MG63 (cell line): ENCODE measurements at regions not wholly inside any gene's neighbourhood (a gene's known extent, or its start where the extent isn't known, plus 50 kb on each side); places are given as distances from the start of the nearest gene placed in this dataset.

Source experiments
- DNase-seq: peaks from one replicate; pipeline ENCODE4 v3.0.0-alpha.2; 2020
- H3K27me3 ChIP-seq: fragments of 250-450 bp; sonication (Bioruptor Pico); 2 replicates; pipeline ENCODE4 v1.5.1; 2020; ENCODE audit warnings: mild to moderate bottlenecking, moderate library complexity
- H3K36me3 ChIP-seq: fragments of 250-450 bp; sonication (Bioruptor Pico); 2 replicates; pipeline ENCODE4 v1.5.1; 2020; ENCODE audit warnings: mild to moderate bottlenecking, moderate library complexity
- H3K4me3 ChIP-seq: fragments of 250-450 bp; sonication (Bioruptor Pico); 2 replicates; pipeline ENCODE4 v1.5.1; 2020; ENCODE audit warnings: mild to moderate bottlenecking, moderate library complexity
- H3K9me3 ChIP-seq: fragments of 250-450 bp; sonication (Bioruptor Pico); 2 replicates; pipeline ENCODE4 v1.5.1; 2020; ENCODE audit warnings: mild to moderate bottlenecking, moderate library complexity

DNA sequence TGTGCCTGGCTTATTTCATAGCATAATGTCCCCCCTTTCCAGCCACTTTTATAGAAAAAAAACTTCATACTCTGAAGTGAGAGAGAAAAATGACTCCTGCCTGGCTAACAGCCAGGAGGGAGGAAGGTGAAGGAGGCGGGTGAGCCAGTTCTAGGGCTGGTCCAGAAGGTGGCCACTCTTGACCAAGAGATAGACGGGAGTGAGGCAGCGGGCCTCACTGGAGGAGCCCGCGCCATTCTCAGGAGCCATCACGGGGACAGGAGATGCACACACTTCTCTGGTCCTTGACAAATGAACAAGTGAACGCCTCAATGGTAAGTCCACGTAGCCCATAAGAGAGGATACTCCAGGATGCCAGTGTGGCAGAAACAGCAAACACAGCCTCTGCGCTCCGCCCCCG, 231.4 kb downstream of the UQCRFS1 start:
- no peak overlapping the region for H3K4me3 ChIP-seq
- no peaks in the 10 kb centered on the region for H3K27me3 ChIP-seq
- no peak for DNase-seq
- H3K9me3 ChIP-seq = no peaks in the 10 kb centered on the region
- H3K36me3 ChIP-seq = no peaks in the 10 kb centered on the region

DNA sequence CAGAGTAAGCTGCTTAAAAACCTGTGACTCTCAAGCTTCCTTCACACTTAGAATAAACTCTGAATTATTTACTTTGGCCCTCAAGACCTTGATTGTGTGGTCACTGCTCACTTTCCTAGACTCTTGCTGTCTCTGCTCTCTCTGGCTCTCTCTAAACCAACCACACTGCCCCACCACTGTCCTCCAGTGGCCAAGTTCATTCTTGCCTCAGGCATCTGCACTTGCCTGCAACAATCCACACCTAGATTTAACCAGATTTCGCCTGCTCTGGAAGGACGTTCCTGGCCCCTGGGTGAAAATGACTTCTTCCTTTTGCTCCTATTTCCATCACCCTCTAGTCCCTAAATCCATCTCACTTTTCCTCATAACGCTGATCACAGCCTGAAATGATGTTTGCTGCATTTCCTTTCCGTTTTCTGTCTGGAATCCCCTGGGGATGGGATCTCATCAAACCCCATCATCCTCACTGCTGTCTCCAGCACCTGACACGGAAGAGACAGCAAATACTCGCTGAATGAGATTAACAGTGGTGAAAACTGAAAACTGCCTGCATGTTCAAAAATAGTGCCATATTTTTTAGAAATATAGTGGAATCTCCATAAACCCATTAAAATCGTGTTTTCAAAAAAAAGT, 232.6 kb downstream of the UQCRFS1 start:
- Histone ChIP-seq H3K4me3 (no peak overlapping the region), H3K9me3 (no peaks in the 10 kb centered on the region), H3K27me3 (no peaks in the 10 kb centered on the region), H3K36me3 (no peaks in the 10 kb centered on the region)
- DNase-seq = peak; percentile 49

DNA sequence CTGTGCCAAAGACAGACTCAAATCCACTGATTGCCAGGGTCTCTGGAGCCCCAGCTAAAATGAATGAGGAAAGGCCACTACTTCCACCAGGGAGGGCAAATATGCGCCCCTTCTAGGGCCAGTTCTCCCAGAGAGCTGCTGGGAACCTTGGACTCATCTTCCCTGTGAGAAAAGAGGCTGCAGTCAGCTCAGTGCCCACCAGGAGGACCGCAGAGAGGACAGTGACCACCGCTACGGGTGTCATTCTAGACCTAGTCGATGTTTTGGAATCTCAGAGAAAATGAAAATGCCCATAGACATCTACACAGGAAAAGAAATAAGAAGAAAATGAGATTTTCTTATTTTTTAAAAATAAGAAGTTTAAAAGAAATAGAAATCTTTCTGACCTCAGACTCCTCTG, 235.1 kb downstream of the UQCRFS1 start:
- Histone ChIP-seq H3K4me3 (no peak overlapping the region), H3K36me3 (no peaks in the 10 kb centered on the region), H3K9me3 (no peaks in the 10 kb centered on the region), H3K27me3 (no peaks in the 10 kb centered on the region)
- DNase-seq = no peak

DNA sequence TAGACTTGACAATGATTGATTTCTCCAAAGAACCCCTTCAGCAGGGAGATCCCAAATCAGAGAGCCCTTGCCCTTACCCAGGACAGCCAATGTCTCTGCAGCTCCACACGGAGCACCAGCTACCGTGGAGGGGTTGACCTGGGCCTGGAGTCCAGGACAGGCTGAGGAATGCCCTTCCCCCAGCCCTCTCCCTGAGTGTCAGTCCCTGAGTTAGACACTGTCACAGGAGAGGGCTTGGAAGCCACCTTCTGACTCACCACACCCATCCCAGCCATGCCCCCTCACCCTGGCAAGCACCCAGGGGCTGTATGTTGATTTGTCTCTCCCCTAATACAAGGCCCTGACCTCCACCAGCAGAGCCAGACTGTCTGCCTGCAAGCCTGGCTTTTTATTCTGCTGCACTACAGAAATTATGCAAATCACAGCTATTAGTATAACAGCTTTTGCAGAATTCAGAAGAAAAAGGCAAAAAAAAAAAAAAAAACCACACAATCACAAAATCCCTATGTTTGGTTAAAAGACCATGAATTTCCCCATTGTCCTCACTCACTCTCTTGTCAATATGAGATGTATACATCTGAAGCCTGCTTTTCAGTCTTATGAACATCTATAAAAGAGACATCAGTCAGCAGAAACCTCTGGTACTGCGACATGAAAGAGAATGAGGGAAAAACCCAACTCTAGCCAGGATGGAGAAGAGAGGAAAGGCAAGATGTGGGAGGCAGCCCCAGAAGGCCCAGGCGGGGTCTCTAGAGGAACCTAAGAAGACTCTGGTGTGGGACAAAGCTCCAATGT, 240.7 kb downstream of the UQCRFS1 start:
- Histone ChIP-seq H3K36me3 (no peaks in the 10 kb centered on the region), H3K9me3 (no peaks in the 10 kb centered on the region), H3K27me3 (no peaks in the 10 kb centered on the region), H3K4me3 (no peak overlapping the region)
- no peak for DNase-seq

DNA sequence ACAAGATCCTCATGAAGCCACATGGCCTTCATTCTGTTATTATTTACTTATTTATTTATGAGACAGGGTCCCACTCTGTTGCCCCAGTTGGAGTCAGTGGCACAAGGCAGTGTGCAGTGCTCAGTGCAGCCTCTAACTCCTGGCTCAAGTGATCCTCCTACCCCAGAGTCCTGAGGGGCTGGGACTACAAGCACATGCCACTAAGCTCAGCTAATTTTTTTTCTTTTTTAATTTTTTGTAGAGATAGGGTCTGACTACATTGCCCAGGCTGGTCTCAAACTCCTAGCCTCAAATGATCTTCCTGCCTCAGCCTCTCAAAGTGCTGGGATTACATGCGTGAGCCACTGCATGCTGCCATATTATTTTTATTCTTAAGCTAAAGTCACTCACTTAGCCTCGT, 241.4 kb downstream of the UQCRFS1 start:
- Histone ChIP-seq H3K9me3 (no peaks in the 10 kb centered on the region), H3K27me3 (no peaks in the 10 kb centered on the region), H3K4me3 (no peak overlapping the region), H3K36me3 (no peaks in the 10 kb centered on the region)
- no peak for DNase-seq

DNA sequence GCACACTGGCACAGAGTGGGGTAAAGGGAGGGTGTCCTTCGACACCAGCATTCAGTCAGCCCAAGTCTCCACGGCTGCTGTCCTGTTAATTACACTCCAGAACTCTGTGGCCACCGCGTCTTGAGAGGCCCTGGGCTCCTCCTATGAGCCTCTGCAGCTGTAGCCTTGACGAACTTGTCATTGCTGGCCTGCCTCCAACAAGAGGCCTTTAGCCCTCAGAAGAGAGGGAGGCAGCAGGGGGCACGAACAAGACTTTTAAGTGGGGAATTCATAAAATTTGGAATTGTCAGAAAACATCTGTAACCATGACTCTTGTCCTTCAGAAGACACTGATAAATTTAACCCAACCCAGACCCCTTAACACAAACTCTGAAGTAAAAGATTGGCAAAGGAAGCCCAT, 241.9 kb downstream of the UQCRFS1 start:
- no peaks in the 10 kb centered on the region for H3K27me3 ChIP-seq
- no peaks in the 10 kb centered on the region for H3K9me3 ChIP-seq
- no peaks in the 10 kb centered on the region for H3K36me3 ChIP-seq
- DNase-seq = no peak
- H3K4me3 ChIP-seq = no peak overlapping the region

DNA sequence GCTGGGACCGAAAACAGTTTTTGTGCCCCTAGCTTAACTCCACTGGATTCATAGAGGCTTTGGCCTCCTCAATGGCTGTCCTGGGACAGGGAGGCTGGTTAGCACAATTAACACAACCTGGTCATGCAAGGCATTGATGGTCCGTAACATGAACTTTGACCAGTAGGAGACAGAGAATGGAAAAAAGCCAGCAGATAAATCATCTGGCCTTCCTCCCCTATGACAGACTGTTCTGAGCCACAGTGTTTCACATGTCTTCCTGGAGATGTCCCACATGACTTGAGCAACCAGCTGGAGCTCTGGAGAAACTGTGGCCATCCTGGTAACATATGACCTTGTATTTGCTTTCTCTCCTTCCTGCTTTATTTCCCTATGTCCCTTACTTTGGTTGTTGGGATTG, 244.2 kb downstream of the UQCRFS1 start:
- DNase-seq = no peak
- Histone ChIP-seq H3K27me3 (no peaks in the 10 kb centered on the region), H3K9me3 (no peaks in the 10 kb centered on the region), H3K4me3 (no peak overlapping the region), H3K36me3 (no peaks in the 10 kb centered on the region)

DNA sequence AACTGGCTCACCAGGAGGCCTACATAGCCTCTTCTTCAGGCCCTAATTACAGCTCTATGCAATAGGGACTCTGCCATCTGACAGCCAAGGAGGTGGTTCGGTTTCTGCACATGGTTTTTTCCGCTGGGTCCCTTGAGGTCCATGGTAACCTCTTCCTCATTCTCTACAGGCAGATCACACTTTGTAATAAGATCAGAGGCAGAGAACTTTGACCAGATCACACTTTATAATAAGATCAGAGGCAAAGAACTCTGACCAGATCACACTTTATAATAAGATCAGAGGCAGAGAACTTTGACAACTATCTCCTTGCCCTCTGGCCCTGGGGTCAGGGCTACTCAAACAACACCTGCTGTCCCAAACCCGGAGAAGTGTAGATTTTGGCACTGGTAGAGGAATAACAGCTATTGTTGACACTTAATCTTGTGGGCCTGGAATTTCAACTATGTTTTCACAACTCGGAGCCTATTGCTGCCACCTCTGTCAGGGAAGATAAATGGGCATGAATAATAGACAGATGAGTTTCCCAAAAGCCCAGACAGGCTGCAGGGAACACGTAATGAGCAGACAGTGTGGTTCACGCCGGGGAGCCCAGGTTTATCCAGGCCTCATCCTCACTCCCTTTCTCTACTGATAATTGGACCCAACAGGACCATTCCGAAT, 246.1 kb downstream of the UQCRFS1 start:
- Histone ChIP-seq H3K36me3 (no peaks in the 10 kb centered on the region), H3K9me3 (no peaks in the 10 kb centered on the region), H3K4me3 (no peak overlapping the region), H3K27me3 (no peaks in the 10 kb centered on the region)
- no peak for DNase-seq

DNA sequence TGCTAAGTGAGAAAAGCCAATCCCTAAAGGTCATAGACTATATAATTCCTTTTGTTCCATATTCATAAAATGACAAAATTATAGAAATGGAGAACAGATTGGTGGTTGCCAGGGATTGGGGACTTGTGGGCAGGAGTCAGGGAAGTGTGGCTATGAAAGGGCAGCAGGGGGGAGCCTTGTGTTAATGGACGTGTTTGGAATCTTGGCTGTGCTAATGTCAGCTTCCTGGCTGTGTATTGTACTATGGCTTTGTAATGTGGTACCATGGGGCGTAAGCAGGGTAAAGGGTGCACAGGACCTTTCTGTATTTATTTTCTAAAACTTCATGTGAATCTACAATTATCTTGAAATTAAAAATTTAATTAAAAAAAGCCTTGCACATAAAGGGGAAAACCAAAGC, 248.5 kb downstream of the UQCRFS1 start:
- Histone ChIP-seq H3K4me3 (no peak overlapping the region), H3K27me3 (no peaks in the 10 kb centered on the region), H3K9me3 (no peaks in the 10 kb centered on the region), H3K36me3 (no peaks in the 10 kb centered on the region)
- DNase-seq = no peak

DNA sequence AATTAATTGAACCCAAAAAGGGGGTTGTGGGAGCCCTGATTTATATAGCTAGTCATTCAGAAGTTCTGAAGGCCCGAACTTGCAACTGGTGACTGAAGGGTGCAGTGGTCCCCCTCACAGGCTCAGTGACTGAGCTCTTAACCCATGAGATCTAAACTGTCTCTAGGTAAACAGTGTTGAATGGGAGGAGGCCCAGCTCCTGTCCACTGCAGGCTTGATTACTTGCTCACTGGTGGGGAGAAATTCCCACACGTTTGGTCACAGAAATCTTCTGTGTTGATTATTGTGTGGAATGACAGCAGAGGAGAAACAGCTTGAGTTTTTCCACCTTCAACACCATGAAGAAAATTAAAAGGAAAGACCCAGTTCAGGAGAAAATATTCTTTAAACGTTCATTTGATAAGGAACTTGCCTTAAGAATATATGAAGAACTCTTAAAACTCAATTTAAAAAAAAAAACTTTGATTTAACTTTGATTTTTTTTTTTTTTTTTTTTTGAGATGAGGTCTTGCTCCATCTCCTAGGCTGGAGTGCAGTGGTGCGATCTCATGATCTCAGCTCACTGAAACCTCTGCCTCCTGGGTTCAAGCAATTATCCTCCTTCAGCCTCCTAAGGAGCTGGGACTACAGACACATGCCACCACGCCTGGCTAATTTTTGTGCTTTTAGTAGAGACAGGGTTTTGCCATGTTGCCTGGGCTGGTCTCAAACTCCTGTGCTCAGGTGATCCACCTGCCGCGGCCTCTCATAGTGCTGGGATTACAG, 249.3 kb downstream of the UQCRFS1 start:
- DNase-seq = no peak
- Histone ChIP-seq H3K4me3 (no peak overlapping the region), H3K27me3 (no peaks in the 10 kb centered on the region), H3K9me3 (no peaks in the 10 kb centered on the region), H3K36me3 (no peaks in the 10 kb centered on the region)

DNA sequence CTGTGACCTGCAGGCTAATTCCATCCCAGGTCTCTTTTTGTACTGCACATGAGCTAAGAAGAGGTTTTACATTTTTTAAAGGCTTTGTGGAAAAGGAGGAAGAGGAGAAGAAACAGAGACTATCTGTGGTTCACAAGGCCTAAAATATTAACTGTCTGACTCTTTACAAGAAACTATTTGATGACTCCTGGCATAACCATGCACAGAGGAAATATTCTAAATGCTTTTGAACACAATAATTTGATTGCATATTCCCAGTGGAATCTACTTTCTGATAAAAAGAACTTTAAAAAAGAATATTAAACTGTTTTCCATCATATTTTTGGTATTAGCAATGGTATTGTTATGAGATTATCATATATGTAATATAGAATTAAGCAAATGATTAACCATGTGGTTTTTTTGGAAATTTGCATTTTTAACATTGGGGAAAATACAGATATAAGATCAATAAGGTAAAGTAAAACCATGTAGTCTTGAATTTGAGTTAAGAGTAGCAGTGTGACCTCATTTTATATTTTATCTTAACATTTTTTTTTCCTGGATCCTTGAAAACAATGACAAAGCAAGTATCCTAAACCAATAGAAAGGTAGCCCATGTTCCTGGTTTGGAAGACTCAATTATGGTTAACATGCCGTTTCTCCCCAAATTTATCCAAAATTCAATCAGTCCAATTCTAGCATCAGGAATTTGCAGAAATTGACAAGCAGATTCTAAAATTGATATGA, 251.0 kb downstream of the UQCRFS1 start:
- H3K9me3 ChIP-seq = no peaks in the 10 kb centered on the region
- DNase-seq = no peak
- no peak overlapping the region for H3K4me3 ChIP-seq
- no peaks in the 10 kb centered on the region for H3K27me3 ChIP-seq
- H3K36me3 ChIP-seq = no peaks in the 10 kb centered on the region

DNA sequence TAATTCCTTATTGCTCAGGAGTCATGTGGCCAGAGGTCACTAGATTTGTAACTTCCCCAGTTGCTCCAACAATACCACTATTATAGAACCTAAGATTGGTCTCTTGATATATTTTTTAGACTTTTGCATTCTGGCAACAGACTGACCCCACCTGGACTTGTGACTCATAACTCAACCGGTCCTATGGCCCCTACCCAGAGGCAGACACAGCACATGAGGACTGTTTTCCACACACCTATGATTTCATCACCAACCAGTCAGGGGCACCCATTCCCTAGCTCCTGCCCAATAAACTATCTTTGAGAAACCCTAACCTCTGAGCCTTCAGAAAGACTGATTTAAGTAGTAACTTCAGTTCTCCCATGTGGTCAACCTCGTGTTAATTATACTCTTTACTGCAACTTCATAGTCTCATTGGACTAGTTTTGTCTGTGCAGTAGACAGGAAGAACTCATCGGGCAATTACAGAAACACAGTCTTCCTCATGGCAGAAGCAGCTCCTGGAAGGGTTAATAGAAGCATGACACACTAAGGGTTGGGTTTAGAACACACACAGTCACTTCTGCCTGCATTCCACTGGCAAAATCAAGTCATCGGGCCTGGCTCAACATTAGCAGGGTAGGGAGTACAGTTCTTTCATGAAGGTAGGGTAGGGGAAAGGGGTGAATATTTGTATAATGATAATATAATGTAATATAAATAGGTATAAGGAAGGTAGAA, 251.8 kb downstream of the UQCRFS1 start:
- H3K4me3 ChIP-seq = no peak overlapping the region
- peak; percentile 57 for DNase-seq
- H3K9me3 ChIP-seq = no peaks in the 10 kb centered on the region

DNA sequence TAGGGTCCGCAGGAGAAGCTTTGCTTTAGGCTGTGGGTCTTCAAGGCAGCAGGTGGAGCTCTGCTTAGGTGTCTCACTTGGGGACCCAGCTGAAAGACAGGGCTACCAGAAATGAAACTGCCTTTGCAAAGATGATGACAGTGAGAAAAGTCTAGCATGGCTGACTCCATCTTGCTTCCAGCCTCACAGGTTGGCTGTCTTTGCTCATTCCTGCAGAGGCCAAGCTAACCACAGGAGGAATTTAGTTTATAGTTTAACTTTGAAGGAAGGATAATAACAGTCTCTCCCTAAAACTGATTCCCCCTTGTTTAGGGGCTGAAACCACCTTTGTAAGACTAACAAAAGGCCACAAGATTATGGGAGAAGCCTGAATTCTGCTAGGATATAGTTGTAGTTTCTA, 252.4 kb downstream of the UQCRFS1 start:
- Histone ChIP-seq H3K9me3 (no peaks in the 10 kb centered on the region), H3K27me3 (no peaks in the 10 kb centered on the region)
- DNase-seq = no peak

More for the DNA sequence above, 251.8 kb downstream of the UQCRFS1 start:
- Histone ChIP-seq H3K27me3 (no peaks in the 10 kb centered on the region), H3K36me3 (no peaks in the 10 kb centered on the region)

DNA sequence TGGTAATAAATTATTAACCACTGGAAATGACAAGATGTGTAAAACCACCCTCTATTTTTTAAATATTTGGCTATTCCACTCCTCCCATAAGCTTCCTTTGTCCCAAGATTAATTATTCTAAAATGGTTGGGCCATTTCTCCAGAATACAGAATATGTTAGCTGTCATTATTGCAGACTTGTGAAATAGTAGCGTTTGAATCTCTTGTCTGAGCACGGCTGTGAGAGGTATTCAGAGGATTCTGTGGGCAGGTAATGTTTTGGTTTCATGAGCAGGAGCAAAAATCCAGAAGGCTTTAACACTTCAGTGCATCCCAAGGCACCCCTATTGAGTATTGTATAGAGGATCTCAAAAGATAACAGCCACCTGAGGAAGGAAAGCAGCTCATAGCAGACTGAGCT, 256.0 kb downstream of the UQCRFS1 start:
- Histone ChIP-seq H3K36me3 (no peaks in the 10 kb centered on the region), H3K9me3 (no peaks in the 10 kb centered on the region), H3K27me3 (no peaks in the 10 kb centered on the region), H3K4me3 (no peak overlapping the region)
- DNase-seq = no peak

More for the DNA sequence above, 252.4 kb downstream of the UQCRFS1 start:
- no peaks in the 10 kb centered on the region for H3K36me3 ChIP-seq
- no peak overlapping the region for H3K4me3 ChIP-seq

DNA sequence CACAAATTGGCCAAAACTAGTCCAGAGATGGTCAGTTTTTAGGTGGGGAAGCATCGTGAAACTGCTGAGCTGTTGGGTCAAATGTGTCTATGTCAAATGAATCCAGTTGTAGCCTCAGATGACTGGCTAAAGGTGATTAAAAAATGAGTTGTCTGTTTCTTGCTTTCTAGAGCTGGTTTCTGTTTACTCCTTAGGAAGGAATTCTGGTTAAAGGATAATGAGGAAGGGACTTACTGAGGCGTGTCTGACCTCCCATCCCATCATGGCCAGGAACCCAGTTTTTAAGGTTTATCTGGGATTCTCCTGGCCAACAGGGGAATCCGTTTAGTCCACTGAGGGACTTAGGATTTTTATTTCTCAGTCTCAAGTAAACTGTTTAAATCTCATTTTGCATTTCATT, 256.5 kb downstream of the UQCRFS1 start:
- no peaks in the 10 kb centered on the region for H3K27me3 ChIP-seq
- no peak overlapping the region for H3K4me3 ChIP-seq
- H3K9me3 ChIP-seq = no peaks in the 10 kb centered on the region
- no peak for DNase-seq
- H3K36me3 ChIP-seq = no peaks in the 10 kb centered on the region

DNA sequence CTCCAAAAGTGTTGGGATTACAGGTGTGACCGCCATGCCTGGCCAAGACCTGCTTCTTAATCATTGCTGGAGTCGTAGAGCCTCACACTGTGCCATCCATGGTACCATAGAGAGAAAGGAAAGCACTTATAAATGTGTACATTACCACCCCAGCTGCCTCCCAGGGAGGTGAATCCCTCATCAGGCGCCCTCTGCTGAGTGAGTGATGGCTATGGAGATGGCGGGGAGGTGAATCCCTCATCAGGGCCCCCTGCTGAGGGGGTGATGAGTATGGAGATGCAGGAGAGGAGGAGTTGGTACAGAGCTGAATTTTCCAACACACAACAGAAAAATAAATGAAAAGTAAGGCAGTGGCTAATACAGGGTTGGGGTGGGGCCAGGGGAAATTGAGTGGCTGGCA, 263.4 kb downstream of the UQCRFS1 start:
- DNase-seq = no peak
- H3K9me3 ChIP-seq = no peaks in the 10 kb centered on the region
- no peaks in the 10 kb centered on the region for H3K36me3 ChIP-seq
- no peak overlapping the region for H3K4me3 ChIP-seq
- no peaks in the 10 kb centered on the region for H3K27me3 ChIP-seq
